Stimulated activated CD4-positive, alpha-beta T cell treated with anti-CD3 and anti-CD28 coated beads, Interleukin-2, amount 100 ng/mL, for 4 hours (primary cell): ENCODE measurements at regions not wholly inside any gene's neighbourhood (a gene's known extent, or its start where the extent isn't known, plus 50 kb on each side); places are given as distances from the start of the nearest gene placed in this dataset.
"Not testable (repeated sequence)": the region's sequence is repeated elsewhere in the genome, so short reads cannot be mapped to it uniquely, and the experiment has no call there.

Experiments used
- DNase-seq: peaks from one replicate; pipeline ENCODE4 v3.0.0-alpha.2; 2020; ENCODE audit warnings: low read depth

- DNase-seq = no peak
Observed at GRCh38 chr1:213324859-213325258, 273.8 kb downstream of the RPS6KC1 start.

GRCh38 chr1:213325482-213325881 is 274.4 kb downstream of the RPS6KC1 start:
- no peak for DNase-seq

- no peak for DNase-seq
Observed at GRCh38 chr1:213326281-213327016, 275.4 kb downstream of the RPS6KC1 start.

- no peak for DNase-seq
Observed at GRCh38 chr1:213327017-213327667, 276.1 kb downstream of the RPS6KC1 start.

GRCh38 chr1:213329406-213330008 is 278.5 kb downstream of the RPS6KC1 start:
- no peak for DNase-seq

- DNase-seq = no peak
Observed at GRCh38 chr1:213330281-213330680, 279.2 kb downstream of the RPS6KC1 start.

GRCh38 chr1:213331631-213332175 is 280.7 kb downstream of the RPS6KC1 start:
- DNase-seq = no peak

GRCh38 chr1:213332491-213332890 is 281.4 kb downstream of the RPS6KC1 start:
- no peak for DNase-seq

- no peak for DNase-seq
Observed at GRCh38 chr1:213333121-213333520, 282.1 kb downstream of the RPS6KC1 start.

GRCh38 chr1:213335084-213335483 is 284.0 kb downstream of the RPS6KC1 start:
- no peak for DNase-seq

GRCh38 chr1:213337025-213337678 is 286.1 kb downstream of the RPS6KC1 start:
- no peak for DNase-seq

GRCh38 chr1:213340593-213340992 is 289.6 kb downstream of the RPS6KC1 start:
- no peak for DNase-seq

- DNase-seq = no peak
Observed at GRCh38 chr1:213345621-213346020, 294.6 kb downstream of the RPS6KC1 start.

- DNase-seq = no peak
Observed at GRCh38 chr1:213357403-213357802, 306.4 kb downstream of the RPS6KC1 start.

- DNase-seq = not testable (repeated sequence)
Observed at GRCh38 chr1:213358368-213358767, 307.3 kb downstream of the RPS6KC1 start.

- no peak for DNase-seq
Observed at GRCh38 chr1:213362598-213362997, 311.6 kb downstream of the RPS6KC1 start.

- no peak for DNase-seq
Observed at GRCh38 chr1:213366141-213366831, 315.2 kb downstream of the RPS6KC1 start.

- DNase-seq = no peak
Observed at GRCh38 chr1:213369465-213369864, 318.4 kb downstream of the RPS6KC1 start.

- no peak for DNase-seq
Observed at GRCh38 chr1:213370523-213370922, 319.5 kb downstream of the RPS6KC1 start.

- DNase-seq = no peak
Observed at GRCh38 chr1:213371525-213371846, 320.4 kb downstream of the RPS6KC1 start.

- no peak for DNase-seq
Observed at GRCh38 chr1:213371847-213372619, 321.0 kb downstream of the RPS6KC1 start.
